ENCODE measurements at regions not wholly inside any gene's neighbourhood (a gene's known extent, or its start where the extent isn't known, plus 50 kb on each side); places are given as distances from the start of the nearest gene placed in this dataset.

DNA sequence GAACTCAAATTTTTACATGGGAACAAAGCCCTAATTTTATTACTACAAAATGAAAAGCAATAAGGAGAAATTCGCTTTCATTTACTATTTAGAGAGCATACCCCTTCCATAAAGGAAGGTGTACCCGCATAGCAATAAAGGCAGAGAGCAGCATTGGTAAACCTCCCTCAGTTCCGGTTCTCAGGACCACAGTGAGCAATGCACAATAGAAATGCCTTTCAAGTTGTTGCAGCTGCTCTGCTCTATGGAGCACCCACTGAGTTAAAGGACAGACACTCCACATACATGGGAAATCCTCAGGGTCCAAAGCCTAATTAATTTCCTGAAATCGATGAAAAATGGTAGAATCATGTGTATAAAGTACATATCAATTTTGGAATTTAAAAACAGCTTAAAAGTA is 89.9 kb upstream of the MPDZ start:
- TF ChIP-seq POLR2A (IDR thresholded peaks at IDR 0.05): no peak
- no peak for TF ChIP-seq CTCF (IDR thresholded peaks at IDR 0.05)
